NCI-H2171 treated with DMSO at 0.1 percent for 48 hours (cell line): ENCODE measurements at regions not wholly inside any gene's neighbourhood (a gene's known extent, or its start where the extent isn't known, plus 50 kb on each side); places are given as distances from the start of the nearest gene placed in this dataset.

Experiments
- DNase-seq: peaks from one replicate; lab custom pipeline; 2025; lab: John Stamatoyannopoulos, UW

- peak; percentile 59 for DNase-seq
These were observed 952.6 kb upstream of the MAP3K7 start for GRCh38 chr6:91539456-91539855.

- DNase-seq = no peak
These were observed 951.8 kb upstream of the MAP3K7 start for GRCh38 chr6:91538622-91539021.

DNA sequence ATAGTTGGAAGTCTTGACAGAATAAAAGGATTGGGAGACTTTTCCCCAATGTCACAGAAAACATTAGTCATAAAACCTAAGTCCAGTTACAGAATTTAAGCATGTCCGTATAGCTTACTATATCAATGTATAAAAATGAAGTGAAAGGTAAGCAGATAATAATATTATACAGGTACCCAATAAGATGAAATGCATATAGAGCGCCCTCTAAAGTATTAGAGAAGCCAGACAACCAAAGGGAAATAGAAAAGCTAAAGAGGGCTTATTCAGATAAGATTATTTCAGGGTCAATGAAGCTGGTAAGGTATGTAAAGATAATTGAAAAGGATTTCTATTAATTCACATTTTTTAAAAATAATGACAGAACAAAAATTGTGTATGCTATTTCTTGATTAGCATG is 947.7 kb upstream of the MAP3K7 start:
- no peak for DNase-seq

DNA sequence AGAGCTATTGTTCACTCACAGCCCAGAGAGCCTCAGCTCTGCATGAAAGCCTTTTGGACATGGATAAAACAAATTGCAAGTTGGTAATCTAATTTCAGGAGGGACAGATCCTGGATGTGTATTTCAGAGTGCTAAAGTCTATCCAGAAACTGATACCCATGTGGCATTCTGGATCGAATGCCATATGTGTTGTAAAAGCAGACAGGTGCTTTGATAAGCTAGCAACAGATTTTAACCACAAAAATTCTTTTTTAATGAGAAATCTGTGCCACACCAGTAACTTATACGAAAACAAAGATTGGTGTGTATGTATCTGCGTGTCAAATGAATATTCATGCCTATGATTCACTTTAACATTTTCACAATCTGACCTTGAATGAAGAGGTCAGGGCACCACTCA is 936.6 kb upstream of the MAP3K7 start:
- peak; percentile 5 for DNase-seq

DNA sequence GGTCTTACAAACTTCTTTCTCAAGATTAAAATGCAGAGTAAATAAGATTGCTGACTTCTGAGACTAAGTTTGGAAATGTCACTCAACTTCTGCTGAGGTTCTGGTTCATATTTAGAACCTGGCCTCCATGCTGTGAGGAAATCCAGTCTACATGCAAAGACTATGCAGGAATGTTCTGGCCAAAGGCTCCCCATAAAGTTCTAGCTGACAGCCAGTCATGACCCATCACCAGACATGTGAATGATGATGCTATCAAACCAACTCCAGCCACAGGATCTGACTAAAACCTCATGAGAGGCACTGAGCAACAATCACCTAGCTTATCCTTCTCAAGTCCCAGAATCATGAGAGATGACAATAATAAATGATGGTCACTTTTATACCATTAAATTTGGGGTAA is 935.1 kb upstream of the MAP3K7 start:
- no peak for DNase-seq

- DNase-seq = no peak
These were observed 922.8 kb upstream of the MAP3K7 start for GRCh38 chr6:91509711-91510110.

GRCh38 chr6:91509039-91509438 is 922.2 kb upstream of the MAP3K7 start:
- no peak for DNase-seq

DNA sequence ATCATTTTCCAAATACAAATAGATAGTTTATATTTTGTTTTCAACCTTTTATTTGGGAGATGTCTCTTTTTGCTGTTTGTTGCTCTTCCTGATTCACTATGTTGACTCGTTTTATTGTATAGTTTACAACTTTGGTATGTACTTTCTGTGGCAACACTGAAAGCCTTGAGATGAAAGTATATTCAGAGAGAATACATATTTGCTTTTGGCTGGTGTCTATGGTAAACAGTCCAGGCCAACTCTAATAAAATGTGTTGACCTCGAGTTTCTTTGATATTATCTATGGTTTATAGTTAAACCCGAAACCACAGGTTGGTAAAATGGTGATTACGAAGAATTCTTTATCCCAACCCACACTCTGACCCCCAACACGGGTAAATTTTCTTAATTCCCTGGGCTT is 919.6 kb upstream of the MAP3K7 start:
- no peak for DNase-seq

DNA sequence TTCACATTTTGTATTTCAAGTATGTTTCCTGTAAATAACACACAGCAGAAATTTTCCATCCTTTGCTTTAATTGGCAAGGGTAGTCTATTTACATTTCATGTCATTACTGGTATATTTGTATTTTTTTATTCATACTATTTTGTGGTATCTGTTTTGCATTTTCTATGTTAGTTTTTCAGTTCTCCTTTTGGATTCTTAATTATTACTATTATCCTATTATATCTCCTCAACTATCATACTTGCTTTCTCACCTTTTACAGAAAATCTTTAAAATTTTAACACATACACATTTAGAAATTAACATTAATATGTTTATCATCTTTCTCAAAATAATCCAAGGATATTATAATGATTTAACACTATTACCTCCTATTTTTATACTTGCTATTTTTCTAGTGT is 918.3 kb upstream of the MAP3K7 start:
- no peak for DNase-seq

- DNase-seq = peak; percentile 1
These were observed 915.1 kb upstream of the MAP3K7 start for GRCh38 chr6:91501930-91502329.

- no peak for DNase-seq
These were observed 913.9 kb upstream of the MAP3K7 start for GRCh38 chr6:91500689-91501303.

GRCh38 chr6:91498576-91498975 is 911.7 kb upstream of the MAP3K7 start:
- DNase-seq = no peak

DNA sequence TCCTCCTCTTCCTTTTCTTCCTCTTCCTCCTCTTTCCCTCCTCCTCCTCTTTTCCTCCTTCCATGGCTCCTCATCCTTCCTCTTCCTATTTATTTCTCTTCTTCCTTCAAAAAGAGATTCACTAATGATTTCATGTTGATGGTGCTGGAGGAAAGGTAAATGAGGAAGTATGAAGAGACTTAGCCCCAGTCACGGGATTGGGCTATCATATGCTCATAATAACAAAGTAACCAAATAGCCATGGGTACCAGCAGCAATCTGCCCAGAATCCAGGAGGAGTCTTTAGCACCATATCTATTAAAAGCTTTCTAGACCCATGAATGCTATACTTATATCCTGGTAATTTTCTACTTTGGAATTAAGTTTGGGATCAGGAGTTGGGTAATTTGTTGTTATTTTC is 910.9 kb upstream of the MAP3K7 start:
- DNase-seq = no peak

GRCh38 chr6:91490671-91491301 is 903.9 kb upstream of the MAP3K7 start:
- no peak for DNase-seq

- DNase-seq = no peak
These were observed 901.0 kb upstream of the MAP3K7 start for GRCh38 chr6:91487696-91488392.

DNA sequence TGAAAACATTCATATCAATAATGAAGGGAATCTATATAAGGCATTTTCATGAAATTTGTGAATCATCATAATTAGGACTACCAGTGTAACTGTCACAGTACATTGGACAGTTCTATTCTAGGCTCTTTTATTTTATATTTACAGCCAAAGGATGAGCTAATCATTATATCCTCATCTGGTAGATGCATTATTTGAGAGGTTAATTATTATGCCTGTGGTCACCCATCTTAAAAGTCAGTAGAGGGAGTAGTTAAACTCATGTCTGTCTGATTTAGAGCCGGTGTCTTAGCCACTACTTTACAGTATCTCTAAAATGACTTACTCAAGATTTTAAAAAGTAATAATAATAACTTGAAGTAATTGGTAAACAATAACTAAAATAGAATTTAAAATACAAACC is 899.3 kb upstream of the MAP3K7 start:
- no peak for DNase-seq

DNA sequence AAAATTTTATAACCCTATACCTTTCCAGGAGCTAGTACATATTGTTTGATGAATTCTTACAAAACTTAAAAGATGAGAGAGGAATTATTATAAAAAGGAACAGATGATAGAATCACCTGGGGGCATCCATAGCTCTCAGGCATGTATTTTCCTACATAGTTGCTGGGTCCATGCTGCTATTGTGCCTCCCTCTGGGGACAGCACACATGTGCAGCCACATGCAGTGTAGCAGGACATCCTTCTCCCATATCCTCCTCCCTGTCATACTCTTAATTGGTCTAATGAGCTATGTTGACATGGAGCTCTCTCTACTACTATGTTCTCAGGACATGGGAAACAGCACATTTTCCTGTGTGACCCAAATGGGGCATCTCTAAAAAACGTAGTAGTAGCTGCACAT is 898.2 kb upstream of the MAP3K7 start:
- DNase-seq = no peak

DNA sequence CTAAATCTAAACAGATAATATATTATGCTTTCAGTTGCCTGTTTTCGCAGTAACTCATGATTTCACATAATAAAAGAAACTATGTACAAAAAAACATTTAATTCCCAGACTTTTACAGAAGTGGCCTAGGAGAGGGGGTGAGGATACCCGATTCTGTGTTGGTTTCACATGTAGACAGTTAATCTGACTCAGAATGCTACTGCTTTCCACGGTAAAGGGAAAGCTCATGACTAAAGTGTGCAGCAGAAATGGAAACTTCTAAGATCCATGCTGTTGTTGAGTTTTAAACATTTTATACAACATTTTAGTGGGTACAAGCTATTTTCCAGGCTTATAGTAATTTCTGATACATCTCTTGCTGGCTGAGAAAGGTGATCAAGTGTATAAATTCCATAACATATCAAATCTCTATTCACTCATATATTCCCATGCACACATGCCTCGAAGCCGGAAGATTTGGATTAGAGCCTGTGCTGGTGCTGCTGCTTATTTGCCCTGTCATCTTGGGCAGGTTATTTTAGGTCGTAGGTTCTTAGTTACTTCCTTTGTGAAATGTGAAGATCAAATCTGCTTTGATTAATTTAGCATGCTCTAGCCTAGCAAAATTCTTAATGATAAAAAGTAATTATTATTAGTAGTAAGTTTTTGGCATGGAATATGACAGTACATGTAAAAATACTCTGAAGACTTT is 896.7 kb upstream of the MAP3K7 start:
- DNase-seq = no peak

DNA sequence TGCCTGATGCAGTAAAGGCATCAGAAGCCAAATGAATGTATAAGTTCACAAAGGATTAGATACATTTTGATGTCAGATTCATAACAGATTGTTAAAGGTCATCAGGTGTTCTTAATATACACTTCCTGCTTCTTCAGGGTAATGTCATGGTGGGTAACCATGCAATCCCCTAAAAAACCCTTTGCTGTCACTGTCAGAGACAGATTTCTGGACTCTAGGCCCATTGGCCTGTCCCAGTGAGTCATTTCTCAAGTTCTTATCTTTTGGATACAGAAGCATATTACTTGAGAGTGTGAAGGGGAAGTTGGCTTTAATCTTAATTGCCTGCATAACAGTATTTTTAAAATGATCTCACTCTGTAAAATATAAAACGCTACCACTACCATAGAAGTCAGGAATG is 895.6 kb upstream of the MAP3K7 start:
- DNase-seq = no peak

GRCh38 chr6:91480402-91480801 is 893.5 kb upstream of the MAP3K7 start:
- DNase-seq = no peak

- no peak for DNase-seq
These were observed 890.8 kb upstream of the MAP3K7 start for GRCh38 chr6:91477688-91478087.

DNA sequence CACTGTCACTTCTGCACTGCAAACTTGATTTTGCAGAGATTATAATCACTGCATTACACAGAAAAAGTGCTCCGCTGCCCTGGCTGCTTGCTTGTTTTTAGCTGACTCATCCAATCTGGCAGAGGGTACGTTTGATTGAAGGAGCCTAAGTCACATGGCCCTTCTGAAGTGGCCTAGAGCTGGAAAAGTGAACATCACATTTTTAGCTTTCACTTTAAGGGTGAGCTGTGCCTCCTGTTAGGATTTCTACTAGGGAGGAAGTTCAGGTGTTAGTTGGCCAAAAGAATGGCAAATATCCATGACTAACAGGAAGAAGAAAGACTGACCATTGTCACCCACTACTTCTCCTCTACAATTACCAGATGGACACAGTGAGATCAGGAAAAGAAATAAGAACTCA is 889.1 kb upstream of the MAP3K7 start:
- DNase-seq = peak; percentile 87

- no peak for DNase-seq
These were observed 878.5 kb upstream of the MAP3K7 start for GRCh38 chr6:91465393-91465792.
